Lung (tissue), 11 donors: ENCODE measurements at regions not wholly inside any gene's neighbourhood (a gene's known extent, or its start where the extent isn't known, plus 50 kb on each side); places are given as distances from the start of the nearest gene placed in this dataset.

Experiments
- ATAC-seq: fragments of 200-7000 bp; cut with Tn5 transposase; one replicate; pipeline ENCODE4 v1.9.1; 2020; ENCODE audit warnings: moderate number of reproducible peaks; ENCODE audit not compliant: insufficient read depth, low FRiP score
- DNase-seq, 3 donors: peaks; one replicate each; pipeline ENCODE4 v3.0.0-alpha.2; 2013 to 2017
- H3K27ac ChIP-seq, 2 donors: one replicate each; pipeline ENCODE4 v1.5.1; 2013; ENCODE audit warnings: mild to moderate bottlenecking in 2 of 2, moderate library complexity in 2 of 2, control low read depth in 1 of 2, inconsistent platforms in 1 of 2, low read depth in 1 of 2, low read length in 1 of 2
- H3K27me3 ChIP-seq, 3 donors: one replicate each; pipeline ENCODE4 v1.5.1; 2013; ENCODE audit warnings: low read length in 2 of 3; ENCODE audit not compliant: control insufficient read depth in 3 of 3, insufficient read depth in 3 of 3
- H3K36me3 ChIP-seq, 4 donors: one replicate each; pipeline ENCODE4 v1.5.1; 2013; ENCODE audit warnings: low read length in 4 of 4, mild to moderate bottlenecking in 1 of 4, moderate library complexity in 1 of 4; ENCODE audit not compliant: control insufficient read depth in 4 of 4, insufficient read depth in 4 of 4
- H3K4me1 ChIP-seq, 5 donors: one replicate each; pipeline ENCODE4 v1.5.1; 2013; ENCODE audit warnings: low read length in 5 of 5, mild to moderate bottlenecking in 2 of 5, moderate library complexity in 1 of 5; ENCODE audit not compliant: control insufficient read depth in 5 of 5, insufficient read depth in 5 of 5
- H3K4me3 ChIP-seq: one replicate; pipeline ENCODE4 v1.5.1; 2013; ENCODE audit warnings: mild to moderate bottlenecking, control low read depth, moderate library complexity
- H3K9ac ChIP-seq, 2 donors: one replicate each; pipeline ENCODE4 v1.5.1; 2013; ENCODE audit warnings: low read length in 2 of 2, control low read depth in 1 of 2; ENCODE audit not compliant: insufficient read depth in 1 of 2
- H3K9me3 ChIP-seq, 4 donors: one replicate each; pipeline ENCODE4 v1.5.1; 2013; ENCODE audit warnings: low read length in 3 of 4, mild to moderate bottlenecking in 1 of 4, moderate library complexity in 1 of 4; ENCODE audit not compliant: control insufficient read depth in 4 of 4, insufficient read depth in 3 of 4
- WGBS, 2 donors: extraction: QIAGEN DNeasy Blood & Tissue Kit; methylation state at CpG; one replicate each; pipeline ENCODE4 v1.1.7; 2013; 5-methylcytosine and 5-hydroxymethylcytosine counted together
- TF ChIP-seq, protein P1 (sequence below): IDR thresholded peaks from 2 replicates; pipeline ENCODE4 v1.5.1; 2012; ENCODE audit warnings: mild to moderate bottlenecking; ENCODE audit errors: control extremely low read depth, extremely low read depth
- donor health status: control.
- donor health status: control.
- donor health status: Bipolar disorder and iron deficiency.
- donor health status: healthy.
- donor health status: DM: yes; HTN: yes; CAD: no.

- Histone ChIP-seq H3K9ac (no peak overlapping the region), H3K4me1 (peaks cover 0 to 13% (median 1%) of the 10 kb centered on the region in 5 donors), H3K27ac (no peak overlapping the region), H3K27me3 (no peaks in the 10 kb centered on the region), H3K4me3 (no peak overlapping the region), H3K9me3 (no peaks in the 10 kb centered on the region), H3K36me3 (no peaks in the 10 kb centered on the region)
- WGBS, 2 donors: 43 to 67% methylated on average over 8 of the region's 8 CpGs
- TF ChIP-seq, protein P1, sequence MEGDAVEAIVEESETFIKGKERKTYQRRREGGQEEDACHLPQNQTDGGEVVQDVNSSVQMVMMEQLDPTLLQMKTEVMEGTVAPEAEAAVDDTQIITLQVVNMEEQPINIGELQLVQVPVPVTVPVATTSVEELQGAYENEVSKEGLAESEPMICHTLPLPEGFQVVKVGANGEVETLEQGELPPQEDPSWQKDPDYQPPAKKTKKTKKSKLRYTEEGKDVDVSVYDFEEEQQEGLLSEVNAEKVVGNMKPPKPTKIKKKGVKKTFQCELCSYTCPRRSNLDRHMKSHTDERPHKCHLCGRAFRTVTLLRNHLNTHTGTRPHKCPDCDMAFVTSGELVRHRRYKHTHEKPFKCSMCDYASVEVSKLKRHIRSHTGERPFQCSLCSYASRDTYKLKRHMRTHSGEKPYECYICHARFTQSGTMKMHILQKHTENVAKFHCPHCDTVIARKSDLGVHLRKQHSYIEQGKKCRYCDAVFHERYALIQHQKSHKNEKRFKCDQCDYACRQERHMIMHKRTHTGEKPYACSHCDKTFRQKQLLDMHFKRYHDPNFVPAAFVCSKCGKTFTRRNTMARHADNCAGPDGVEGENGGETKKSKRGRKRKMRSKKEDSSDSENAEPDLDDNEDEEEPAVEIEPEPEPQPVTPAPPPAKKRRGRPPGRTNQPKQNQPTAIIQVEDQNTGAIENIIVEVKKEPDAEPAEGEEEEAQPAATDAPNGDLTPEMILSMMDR: no peak
- DNase-seq: peak; percentile 24 to 45 (median 41)
- ATAC-seq: no peak
Observed at GRCh38 chr15:70289191-70289955, 191.7 kb upstream of the TLE3 start.

DNA sequence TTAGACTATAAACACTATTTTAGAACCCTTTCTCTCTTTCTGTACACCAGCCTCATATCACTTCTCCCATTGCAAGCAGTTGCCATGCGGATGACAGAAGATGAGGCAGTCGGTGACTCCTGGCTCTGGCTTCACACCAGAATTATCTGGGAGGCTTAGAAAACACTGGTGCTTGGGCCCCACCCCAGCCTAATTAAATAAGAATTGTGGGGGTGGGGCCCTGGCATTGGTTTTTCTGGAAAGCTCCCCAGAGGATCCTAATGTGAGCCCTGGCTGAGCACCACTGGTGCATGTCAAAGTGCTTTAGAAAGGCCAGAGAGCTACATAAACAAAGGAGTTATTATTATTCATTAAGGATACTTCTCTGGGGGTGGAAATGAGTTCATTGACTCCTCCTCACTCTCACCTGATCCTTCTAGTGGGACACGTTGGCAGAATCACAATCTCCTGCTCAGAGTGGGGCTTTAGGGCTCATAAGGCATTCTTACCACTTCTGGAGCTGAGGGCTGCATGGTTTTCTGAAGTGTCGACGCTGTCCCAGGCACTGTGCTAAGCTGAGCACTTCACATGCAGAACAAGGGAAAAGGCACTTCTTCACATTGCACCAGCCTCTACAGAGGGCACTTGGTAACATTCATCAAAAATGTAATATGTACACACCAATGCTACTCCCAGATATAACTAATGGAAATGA lies 188.5 kb upstream of the TLE3 start:
- peaks cover 0 to 13% (median 1%) of the 10 kb centered on the region in 5 donors for H3K4me1 ChIP-seq
- no peaks in the 10 kb centered on the region for H3K36me3 ChIP-seq
- TF ChIP-seq, protein P1: no peak
- H3K9me3 ChIP-seq: no peaks in the 10 kb centered on the region
- no peak overlapping the region for H3K4me3 ChIP-seq
- DNase-seq: no peak
- H3K27ac ChIP-seq: no peak overlapping the region
- ATAC-seq: no peak
- no peak overlapping the region for H3K9ac ChIP-seq
- no peaks in the 10 kb centered on the region for H3K27me3 ChIP-seq
- WGBS, 2 donors: 77 to 84% methylated on average over 5 of the region's 5 CpGs

DNA sequence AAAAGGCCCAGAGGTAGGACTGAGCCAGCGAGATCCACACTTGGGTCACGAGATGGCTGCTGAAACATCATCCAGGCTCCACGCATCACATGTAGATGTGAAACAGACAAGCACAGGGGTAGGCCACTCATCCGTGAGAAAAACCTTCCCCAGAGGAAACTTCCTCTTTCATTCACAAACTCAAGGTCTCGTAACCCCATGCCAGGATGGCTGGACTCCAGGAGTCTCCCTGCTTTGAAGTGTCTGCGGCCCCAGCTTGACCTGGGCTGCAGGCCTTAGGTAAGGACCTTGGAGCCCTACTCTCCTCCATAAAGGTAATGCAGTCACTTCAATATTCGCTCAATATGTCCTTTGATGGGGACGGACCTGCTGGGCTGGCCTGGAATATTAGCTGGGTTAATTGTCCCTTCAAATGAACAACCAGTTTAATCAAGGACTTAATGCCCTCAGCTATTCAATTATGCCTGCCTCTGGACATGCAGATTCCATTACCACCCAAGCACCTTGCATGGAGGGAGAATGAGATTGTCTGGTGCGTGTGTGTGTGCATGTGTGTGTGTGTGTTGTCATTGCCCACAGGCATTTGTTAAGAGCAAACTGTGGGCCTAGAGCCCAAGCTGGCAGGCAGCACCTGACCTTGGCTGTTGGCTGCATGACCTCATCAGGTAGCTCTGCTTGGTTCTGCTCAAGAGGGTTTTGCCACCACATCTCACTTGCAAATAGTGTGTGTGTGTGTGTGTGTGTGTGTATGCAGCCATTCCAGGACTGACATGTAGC lies 186.9 kb upstream of the TLE3 start:
- H3K27me3 ChIP-seq: no peaks in the 10 kb centered on the region
- no peaks in the 10 kb centered on the region for H3K36me3 ChIP-seq
- H3K4me3 ChIP-seq: no peak overlapping the region
- H3K27ac ChIP-seq: no peak overlapping the region
- H3K4me1 ChIP-seq: peaks cover 0 to 12% (median 1%) of the 10 kb centered on the region in 5 donors
- WGBS, 2 donors: 71 to 77% methylated on average over 9 of the region's 9 CpGs
- peak in 1 of 3 donors; percentile 53 for DNase-seq
- no peaks in the 10 kb centered on the region for H3K9me3 ChIP-seq
- H3K9ac ChIP-seq: no peak overlapping the region
- TF ChIP-seq, protein P1: no peak
- no peak for ATAC-seq
